H1 (cell line): ENCODE measurements at regions not wholly inside any gene's neighbourhood (a gene's known extent, or its start where the extent isn't known, plus 50 kb on each side); places are given as distances from the start of the nearest gene placed in this dataset.

Source experiments
- CTCF ChIA-PET: fragments of 300-600 bp; sonication (Branson Sonifier 250); formaldehyde crosslinking; loops from one replicate; lab custom pipeline; 2021; ENCODE audit not compliant: partially characterized antibody; lab: Charles Lee
- POLR2A ChIA-PET: fragments of 300-600 bp; sonication (Branson Sonifier 250); formaldehyde crosslinking; loops from one replicate; lab custom pipeline; 2021; ENCODE audit warnings: inconsistent platforms; ENCODE audit not compliant: partially characterized antibody; lab: Charles Lee
- DNase-seq, 2 experiments: peaks; one replicate each; pipeline versions ENCODE4 v3.0.0 to v3.0.0-alpha.2; 2010 to 2022; ENCODE audit warnings: low spot score in 2 of 2, low read depth in 1 of 2, mixed read lengths in 1 of 2
- FAIRE-seq: peaks from 2 replicates; lab custom pipeline; 2011; peaks lifted over from hg19 to GRCh38; lab: Jason Lieb, UNC
- H2AFZ ChIP-seq: 2 replicates; pipeline ENCODE4 v1.8.1; 2012; ENCODE audit warnings: low read length, inconsistent platforms
- H2AK5ac ChIP-seq: 2 replicates; pipeline ENCODE4 v1.6.1; 2013; ENCODE audit warnings: low read depth, low read length
- H2BK120ac ChIP-seq: replicated peaks from 2 replicates; pipeline ENCODE3; 2013; ENCODE audit warnings: low read depth, low read length, inconsistent platforms
- H2BK12ac ChIP-seq: 2 replicates; pipeline ENCODE4 v1.6.1; 2013; ENCODE audit warnings: low read depth, low read length
- H2BK15ac ChIP-seq: 2 replicates; pipeline ENCODE4 v1.6.1; 2013; ENCODE audit warnings: low read length
- H2BK20ac ChIP-seq: 2 replicates; pipeline ENCODE4 v1.6.1; 2013; ENCODE audit warnings: low read length
- H2BK5ac ChIP-seq: 2 replicates; pipeline ENCODE4 v1.6.1; 2013; ENCODE audit warnings: low read depth, low read length
- H3K14ac ChIP-seq: 2 replicates; pipeline ENCODE4 v1.6.1; 2013; ENCODE audit warnings: inconsistent platforms; ENCODE audit not compliant: insufficient read length
- H3K18ac ChIP-seq: 2 replicates; pipeline ENCODE4 v1.6.1; 2013; ENCODE audit warnings: low read length; ENCODE audit errors: extremely low read depth
- H3K23ac ChIP-seq: 2 replicates; pipeline ENCODE4 v1.6.1; 2013; ENCODE audit warnings: inconsistent platforms; ENCODE audit not compliant: insufficient read length
- H3K23me2 ChIP-seq: 2 replicates; pipeline ENCODE4 v1.6.1; 2013; ENCODE audit warnings: low read depth, low read length
- H3K27ac ChIP-seq: 2 replicates; pipeline ENCODE4 v1.6.1; 2011; ENCODE audit warnings: low read depth, low read length, inconsistent platforms
- H3K27me3 ChIP-seq, 4 experiments: replicated peaks in 1 of 4; 1 replicate in 1 of 4; 2 replicates in 3 of 4; pipeline versions ENCODE4 v1.6.1 to v1.8.1; 2011 to 2013; ENCODE audit warnings: low read length in 3 of 4, mild to moderate bottlenecking in 3 of 4, inconsistent platforms in 2 of 4, mixed read lengths in 2 of 4, moderate library complexity in 1 of 4; ENCODE audit not compliant: control insufficient read depth in 3 of 4, insufficient read depth in 3 of 4; ENCODE audit errors: extremely low read depth in 1 of 4
- H3K36me3 ChIP-seq, 4 experiments: 2 replicates each; pipeline versions ENCODE4 v1.6.1 to v1.8.1; 2011 to 2013; ENCODE audit warnings: mild to moderate bottlenecking in 4 of 4, low read length in 3 of 4, moderate library complexity in 2 of 4, control low read depth in 1 of 4, inconsistent platforms in 1 of 4; ENCODE audit not compliant: insufficient read depth in 4 of 4, control insufficient read depth in 2 of 4
- H3K4ac ChIP-seq: replicated peaks from 2 replicates; pipeline ENCODE3; 2013; ENCODE audit warnings: low read length, low read depth, mixed read lengths, inconsistent platforms; ENCODE audit not compliant: insufficient read length
- H3K4me1 ChIP-seq, 4 experiments: replicated peaks in 1 of 4; 1 replicate in 1 of 4; 2 replicates in 3 of 4; pipeline versions ENCODE4 v1.6.1 to v1.8.1; 2011 to 2013; ENCODE audit warnings: low read length in 3 of 4, inconsistent platforms in 2 of 4, mixed read lengths in 1 of 4; ENCODE audit not compliant: insufficient read depth in 4 of 4, control insufficient read depth in 3 of 4
- H3K4me2 ChIP-seq, 2 experiments: 2 replicates each; pipeline versions ENCODE4 v1.6.1 to v1.8.1; 2011 to 2013; ENCODE audit warnings: low read depth in 2 of 2, low read length in 2 of 2, control low read depth in 1 of 2, inconsistent platforms in 1 of 2, mild to moderate bottlenecking in 1 of 2; ENCODE audit not compliant: insufficient read depth in 1 of 2
- H3K4me3 ChIP-seq, 4 experiments: fragments of 200-600, 300-600 bp in 1 of 4; sonication (generic), shearing (Covaris generic), sonication (Bioruptor Twin) in 1 of 4; 2 replicates each; pipeline versions ENCODE4 v1.5.1 to v1.8.1; 2011 to 2016; ENCODE audit warnings: low read length in 4 of 4, low read depth in 3 of 4, control low read depth in 2 of 4, inconsistent platforms in 2 of 4, mild to moderate bottlenecking in 2 of 4, mixed read lengths in 1 of 4, moderate library complexity in 1 of 4; ENCODE audit not compliant: insufficient read depth in 2 of 4; ENCODE audit errors: extremely low read depth in 1 of 4
- H3K56ac ChIP-seq: replicated peaks from 2 replicates; pipeline ENCODE3; 2013; ENCODE audit warnings: low read depth, mild to moderate bottlenecking, mixed read lengths, low read length, inconsistent platforms; ENCODE audit not compliant: insufficient read length
- H3K79me1 ChIP-seq: 2 replicates; pipeline ENCODE4 v1.6.1; 2013; ENCODE audit warnings: low read depth, low read length, control low read depth
- H3K79me2 ChIP-seq, 2 experiments: 2 replicates each; pipeline versions ENCODE4 v1.6.1 to v1.8.1; 2012 to 2013; ENCODE audit warnings: low read length in 2 of 2, mild to moderate bottlenecking in 2 of 2, inconsistent platforms in 1 of 2; ENCODE audit not compliant: insufficient read depth in 2 of 2, control insufficient read depth in 1 of 2
- H3K9ac ChIP-seq, 4 experiments: replicated peaks in 1 of 4; 1 replicate in 1 of 4; 2 replicates in 3 of 4; pipeline versions ENCODE4 v1.6.1 to v1.8.1; 2011 to 2013; ENCODE audit warnings: low read depth in 3 of 4, low read length in 3 of 4, control low read depth in 2 of 4, mild to moderate bottlenecking in 2 of 4, moderate library complexity in 2 of 4, inconsistent platforms in 1 of 4; ENCODE audit errors: extremely low read depth in 1 of 4
- H3K9me3 ChIP-seq, 2 experiments: 2 replicates each; pipeline versions ENCODE4 v1.6.1 to v1.8.1; 2012 to 2013; ENCODE audit warnings: mild to moderate bottlenecking in 2 of 2, moderate library complexity in 2 of 2, control low read depth in 1 of 2, inconsistent platforms in 1 of 2, low read depth in 1 of 2, low read length in 1 of 2, mixed read lengths in 1 of 2; ENCODE audit not compliant: insufficient read depth in 2 of 2
- H4K20me1 ChIP-seq, 2 experiments: replicated peaks in 1 of 2; 2 replicates each; pipeline versions ENCODE3 to v1.8.1; 2011 to 2013; ENCODE audit warnings: inconsistent platforms in 2 of 2, low read length in 2 of 2, mild to moderate bottlenecking in 1 of 2; ENCODE audit not compliant: insufficient read depth in 2 of 2, control insufficient read depth in 1 of 2
- H4K5ac ChIP-seq: 2 replicates; pipeline ENCODE4 v1.6.1; 2013; ENCODE audit warnings: low read length, low read depth, mixed read lengths, inconsistent platforms; ENCODE audit not compliant: insufficient read length
- H4K8ac ChIP-seq: 2 replicates; pipeline ENCODE4 v1.8.0; 2013; ENCODE audit warnings: mild to moderate bottlenecking, moderate library complexity, low read length, inconsistent platforms; ENCODE audit not compliant: insufficient read depth; ENCODE audit errors: extremely low read depth
- H4K91ac ChIP-seq: replicated peaks from 2 replicates; pipeline ENCODE3; 2013; ENCODE audit warnings: low read length, mixed read lengths, inconsistent platforms; ENCODE audit not compliant: insufficient read length
- RAD21 ChIP-seq, 2 experiments: IDR thresholded peaks in 1 of 2; conservative IDR thresholded peaks in 1 of 2; 2 replicates each; pipeline ENCODE4 v1.6.1; 2011; ENCODE audit warnings: low read depth in 2 of 2, low read length in 2 of 2, improper control_type of control experiment in 1 of 2, inconsistent platforms in 1 of 2, mild to moderate bottlenecking in 1 of 2, moderate library complexity in 1 of 2
- YY1 ChIP-seq: IDR thresholded peaks from 2 replicates; pipeline ENCODE4 v1.6.1; 2011; ENCODE audit warnings: low read depth, mild to moderate bottlenecking, low read length
- WGBS, 2 experiments: shearing (Covaris generic) in 1 of 2; methylation state at CpG; one replicate each; pipeline versions ENCODE4 v1.1.6 to v1.1.7; 2013 to 2015; ENCODE audit warnings: low lambda C conversion rate in 2 of 2, mixed read lengths in 2 of 2, inconsistent platforms in 1 of 2, low coverage in 1 of 2, missing lambda C conversion rate in 1 of 2; ENCODE audit not compliant: insufficient replicate concordance in 2 of 2, insufficient coverage in 1 of 2, insufficient read length in 1 of 2; ENCODE audit errors: extremely low coverage in 1 of 2, missing lambda C conversion rate in 1 of 2; 5-methylcytosine and 5-hydroxymethylcytosine counted together

DNA sequence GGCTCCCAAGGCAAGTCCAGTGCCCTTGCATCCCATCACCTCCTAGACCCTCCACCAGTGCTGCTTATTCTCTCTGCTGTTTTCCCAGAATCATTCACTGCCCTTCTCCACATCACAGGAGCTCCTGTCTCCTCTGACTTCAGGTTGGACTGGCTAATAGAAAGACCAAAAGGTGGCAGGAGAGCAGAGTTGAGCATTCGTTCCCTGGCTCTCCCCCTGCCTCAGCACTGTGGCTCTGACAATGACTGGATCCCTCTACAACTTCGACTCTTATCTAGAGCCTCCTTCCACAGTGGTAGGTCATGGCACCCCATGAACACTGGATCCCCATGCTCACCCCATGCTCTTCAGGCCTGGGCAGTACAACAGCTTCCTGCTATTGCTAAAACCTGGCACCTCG, 243.6 kb downstream of the LRRN1 start:
- Histone ChIP-seq H3K9ac (no peak overlapping the region), H3K4me2 (no peak overlapping the region), H4K5ac (no peak overlapping the region), H2BK20ac (no peak overlapping the region), H3K27ac (no peak overlapping the region), H3K9me3 (no peaks in the 10 kb centered on the region), H2BK15ac (no peak overlapping the region), H3K79me2 (no peaks in the 10 kb centered on the region), H2BK5ac (no peak overlapping the region), H3K79me1 (no peaks in the 10 kb centered on the region), H3K23ac (no peak overlapping the region), H3K56ac (no peak overlapping the region), H2AFZ (no peak overlapping the region), H3K27me3 (no peaks in the 10 kb centered on the region), H2AK5ac (no peak overlapping the region), H3K36me3 (no peaks in the 10 kb centered on the region), H2BK120ac (no peak overlapping the region), H4K8ac (no peak overlapping the region), H3K18ac (no peak overlapping the region), H3K4me1 (no peaks in the 10 kb centered on the region), H4K20me1 (no peaks in the 10 kb centered on the region), H3K23me2 (peaks cover 1% of the 10 kb centered on the region; the same call in 1 of the 2 replicates), H3K14ac (no peak overlapping the region), H3K4me3 (no peak overlapping the region), H3K4ac (no peak overlapping the region), H2BK12ac (no peak overlapping the region), H4K91ac (no peak overlapping the region)
- no peak for TF ChIP-seq YY1
- TF ChIP-seq RAD21 (IDR thresholded peaks at IDR 0.05 in 1 of 2, conservative IDR thresholded peaks at IDR 0.05 in 1 of 2; ENCODE audit: low read depth in 2 of 2, low read length in 2 of 2): peak in 1 of 2 experiments; percentile 14; a peak in 1 of 4 replicates
- WGBS, 2 experiments: 98% methylated on average over 3 of the region's 3 CpGs; no CpG with 5 or more reads in 1 of the 2 experiments
- FAIRE-seq (peak; percentile 78), DNase-seq (no peak)
- ChIA-PET CTCF (interaction anchor here (0.6 to 1.0 kb wide), 4 partner anchors 10 to 598 kb away, joined by 3 to 4 read pairs (median 3); no protein-coding TSS in a partner anchor), POLR2A (no interaction called here)
